Fibroblast of skin of left biceps (primary cell): ENCODE measurements at regions not wholly inside any gene's neighbourhood (a gene's known extent, or its start where the extent isn't known, plus 50 kb on each side); places are given as distances from the start of the nearest gene placed in this dataset.
A peak's percentile ranks its signal among the peaks of the same experiment; 100 is the strongest.
"Not testable (repeated sequence)": the region's sequence is repeated elsewhere in the genome, so short reads cannot be mapped to it uniquely, and the experiment has no call there.

Source experiments
- DNase-seq, 2 experiments: peaks; one replicate each; pipeline ENCODE4 v3.0.0-alpha.2; 2013; ENCODE audit warnings: low read depth in 2 of 2

GRCh38 chr4:71081192-71081591 lies 87.7 kb downstream of the DCK start:
- no peak for DNase-seq

GRCh38 chr4:71093745-71094144 lies 100.3 kb downstream of the DCK start:
- no peak for DNase-seq

GRCh38 chr4:71094201-71094600 lies 100.8 kb downstream of the DCK start:
- no peak for DNase-seq

GRCh38 chr4:71095141-71095540 lies 101.7 kb downstream of the DCK start:
- DNase-seq, result no peak

- no peak for DNase-seq
These were observed 102.1 kb downstream of the DCK start for GRCh38 chr4:71095545-71095944.

- no peak for DNase-seq
These were observed 114.3 kb downstream of the DCK start for GRCh38 chr4:71107726-71108125.

GRCh38 chr4:71110499-71110898 lies 117.0 kb downstream of the DCK start:
- no peak for DNase-seq

- DNase-seq, result not testable (repeated sequence)
These were observed 117.7 kb downstream of the DCK start for GRCh38 chr4:71111133-71111532.

GRCh38 chr4:71113294-71113693 lies 119.8 kb downstream of the DCK start:
- DNase-seq, result no peak

- no peak for DNase-seq
These were observed 127.5 kb downstream of the DCK start for GRCh38 chr4:71120831-71121524.

- DNase-seq, result no peak
These were observed 130.5 kb downstream of the DCK start for GRCh38 chr4:71123951-71124350.

- DNase-seq, result no peak
These were observed 131.7 kb downstream of the DCK start for GRCh38 chr4:71125137-71125536.

GRCh38 chr4:71126719-71127118 lies 133.3 kb downstream of the DCK start:
- DNase-seq, result peak; percentile 86 to 88

- DNase-seq, result peak; percentile 26 to 32
These were observed 137.6 kb downstream of the DCK start for GRCh38 chr4:71130827-71131603.

- no peak for DNase-seq
These were observed 139.0 kb downstream of the DCK start for GRCh38 chr4:71132486-71132885.

GRCh38 chr4:71133491-71133890 lies 140.0 kb downstream of the DCK start:
- DNase-seq, result no peak

- DNase-seq, result no peak
These were observed 142.6 kb downstream of the DCK start for GRCh38 chr4:71136071-71136470.

- no peak for DNase-seq
These were observed 144.7 kb downstream of the DCK start for GRCh38 chr4:71138007-71138615.

- no peak for DNase-seq
These were observed 147.1 kb downstream of the DCK start for GRCh38 chr4:71140563-71140962.

GRCh38 chr4:71141125-71141524 lies 147.7 kb downstream of the DCK start:
- DNase-seq, result no peak

- no peak for DNase-seq
These were observed 153.8 kb downstream of the DCK start for GRCh38 chr4:71147261-71147660.

- DNase-seq, result no peak
These were observed 155.1 kb downstream of the DCK start for GRCh38 chr4:71148545-71148944.

GRCh38 chr4:71151054-71151453 lies 157.6 kb downstream of the DCK start:
- DNase-seq, result no peak
